HT-29 (cell line): ENCODE measurements at regions not wholly inside any gene's neighbourhood (a gene's known extent, or its start where the extent isn't known, plus 50 kb on each side); places are given as distances from the start of the nearest gene placed in this dataset.

ENCODE experiments used
- DNase-seq: peaks from one replicate; pipeline ENCODE4 v3.0.0-alpha.2; 2015; ENCODE audit warnings: low spot score

DNA sequence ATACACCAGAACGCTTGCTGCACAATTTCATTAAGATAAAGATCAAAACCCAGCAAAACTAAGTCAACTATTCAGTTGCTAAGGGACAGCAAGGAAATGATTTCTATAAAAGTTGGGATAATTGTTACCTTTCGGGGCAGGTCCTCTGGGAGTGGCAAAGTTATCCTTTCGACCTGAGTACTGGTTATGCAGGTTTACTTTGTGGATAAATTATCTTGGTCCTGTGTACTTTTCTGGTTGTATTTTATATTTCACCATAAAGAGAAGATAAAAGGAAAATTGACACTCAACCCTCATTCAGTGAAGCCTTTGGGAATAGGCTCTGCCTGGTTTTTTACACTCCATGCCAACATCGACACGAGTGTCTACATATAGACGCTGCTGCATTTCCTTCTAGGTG lies 146.5 kb downstream of the SYK start:
- no peak for DNase-seq

DNA sequence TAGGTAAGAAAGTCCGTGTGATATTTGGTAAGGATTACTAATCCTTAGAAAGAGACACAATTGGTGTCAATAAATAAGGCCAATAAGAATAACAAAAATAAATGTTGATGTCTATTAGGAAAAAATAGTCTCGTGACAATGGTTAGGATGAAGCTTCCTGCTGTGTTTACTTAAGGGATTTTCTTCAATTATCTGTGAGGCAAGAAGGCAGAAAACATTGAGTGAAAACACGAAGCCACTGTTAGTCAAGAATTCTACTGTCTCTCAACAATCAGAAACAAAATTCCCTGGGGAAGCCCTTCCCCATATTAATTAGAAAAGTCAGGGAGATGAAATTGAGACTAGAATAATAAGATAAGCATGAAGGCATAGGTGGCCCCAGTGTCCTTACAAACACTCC lies 149.0 kb downstream of the SYK start:
- DNase-seq, result no peak

DNA sequence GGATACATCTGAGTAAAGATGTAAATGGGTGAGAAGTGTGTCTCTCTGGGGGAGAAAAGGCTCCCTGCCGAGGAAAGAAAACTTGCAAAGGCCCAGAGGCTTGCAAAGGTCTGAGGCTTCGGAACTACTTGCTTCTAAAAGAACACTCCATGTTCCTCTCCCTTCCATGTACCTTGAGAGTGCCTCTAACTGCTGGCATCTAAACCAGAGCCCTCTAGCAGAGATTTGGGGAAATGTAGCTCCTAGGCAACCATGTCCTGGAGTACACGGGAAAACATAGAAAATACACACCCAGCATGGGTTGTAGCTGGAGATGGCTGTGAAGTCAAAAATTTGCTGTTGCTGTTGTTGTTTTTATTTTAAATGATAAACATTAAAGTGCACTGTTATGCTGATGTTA lies 151.6 kb downstream of the SYK start:
- no peak for DNase-seq

DNA sequence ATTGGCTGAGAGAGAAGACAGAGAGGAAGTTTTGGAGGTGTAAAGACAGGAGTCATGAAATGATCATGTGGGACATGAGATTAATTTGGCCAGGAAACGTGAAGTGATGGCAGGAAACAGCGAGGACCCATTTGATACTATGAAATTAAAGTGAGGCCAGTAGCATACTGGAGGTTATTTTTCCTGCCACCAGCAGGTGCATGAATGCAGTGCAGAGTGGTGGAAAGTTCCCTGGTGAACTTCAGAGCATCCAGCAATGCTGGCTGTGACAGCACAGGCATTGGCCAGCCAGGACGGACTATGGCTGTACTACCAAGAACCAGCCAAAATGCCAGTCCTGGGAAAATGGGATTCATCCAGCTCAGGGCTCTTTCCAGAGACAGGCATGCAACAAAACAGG lies 152.2 kb downstream of the SYK start:
- no peak for DNase-seq

DNA sequence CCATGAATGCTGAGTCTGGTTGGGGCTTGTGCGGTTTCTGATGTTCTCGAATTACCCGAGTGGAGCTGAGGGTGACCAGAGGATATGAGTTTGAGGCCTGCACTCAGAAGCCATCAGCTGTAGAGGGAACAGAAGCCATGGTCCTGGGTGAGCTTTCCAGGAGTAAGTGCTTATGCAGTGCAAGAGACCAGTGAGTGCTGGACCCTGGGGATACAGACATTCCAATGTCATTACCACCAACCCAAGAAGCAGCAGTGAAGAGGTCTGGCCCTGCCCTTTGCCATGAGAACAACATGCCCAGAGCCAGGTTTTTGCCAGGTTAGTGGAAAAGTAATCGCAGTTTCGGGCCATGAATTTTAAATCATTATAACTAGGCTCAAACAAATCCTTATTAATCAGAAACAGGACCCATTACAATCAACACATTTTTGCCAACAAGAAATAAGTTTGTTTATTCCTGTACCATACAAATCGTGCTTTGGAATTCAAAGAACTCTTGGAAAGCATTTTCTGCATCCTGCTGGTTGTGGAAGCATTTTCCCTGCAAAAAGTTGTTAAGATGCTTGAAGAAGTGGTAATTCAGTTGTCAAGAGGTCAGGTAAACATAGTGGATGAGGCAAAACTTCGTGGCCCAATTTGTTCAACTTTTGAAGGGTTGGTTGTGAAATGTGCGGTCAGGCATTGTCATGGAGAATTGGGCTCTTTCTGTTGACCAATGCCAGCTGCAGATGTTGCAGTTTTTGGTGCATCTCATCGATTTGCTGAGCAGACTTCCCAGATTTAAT lies 154.6 kb downstream of the SYK start:
- no peak for DNase-seq

DNA sequence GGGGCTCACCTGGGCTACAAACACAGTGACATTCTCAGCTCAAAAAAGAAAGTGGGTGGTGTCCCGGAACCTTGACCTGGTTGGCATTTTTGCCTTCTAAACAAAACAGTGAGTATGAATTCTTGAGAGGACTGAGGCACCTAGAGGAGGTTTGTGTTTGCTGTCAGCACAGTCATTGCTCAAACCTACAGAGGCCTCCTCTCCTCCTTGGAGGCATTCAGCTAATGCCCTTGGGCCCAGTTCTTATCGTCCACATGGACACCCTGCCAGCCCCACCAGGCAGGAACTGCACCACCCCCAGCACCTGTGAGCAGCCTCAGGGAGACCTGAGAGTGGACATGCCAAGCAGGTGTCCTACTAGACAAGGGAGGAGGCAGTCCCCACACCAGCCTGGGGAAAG lies 156.7 kb downstream of the SYK start:
- DNase-seq, result no peak

DNA sequence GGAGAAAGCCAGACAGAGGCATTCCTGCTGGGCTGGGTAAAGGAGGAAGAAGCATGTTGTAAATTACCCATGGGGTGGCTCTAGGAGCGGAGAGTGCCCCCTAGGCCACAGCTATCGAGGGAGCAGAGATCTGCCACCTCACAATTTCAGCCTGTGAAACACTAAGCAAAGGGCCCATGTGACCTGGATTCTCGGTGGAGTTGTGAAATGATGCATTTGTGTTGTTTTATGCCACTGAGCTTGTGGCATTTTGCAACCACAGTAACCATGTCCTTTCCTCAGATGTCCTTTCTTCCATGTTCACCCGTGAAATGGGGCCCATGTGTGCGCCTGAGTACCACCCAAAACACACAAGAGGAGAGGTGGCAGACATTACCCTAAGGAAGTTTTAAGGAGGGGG lies 159.3 kb downstream of the SYK start:
- no peak for DNase-seq

DNA sequence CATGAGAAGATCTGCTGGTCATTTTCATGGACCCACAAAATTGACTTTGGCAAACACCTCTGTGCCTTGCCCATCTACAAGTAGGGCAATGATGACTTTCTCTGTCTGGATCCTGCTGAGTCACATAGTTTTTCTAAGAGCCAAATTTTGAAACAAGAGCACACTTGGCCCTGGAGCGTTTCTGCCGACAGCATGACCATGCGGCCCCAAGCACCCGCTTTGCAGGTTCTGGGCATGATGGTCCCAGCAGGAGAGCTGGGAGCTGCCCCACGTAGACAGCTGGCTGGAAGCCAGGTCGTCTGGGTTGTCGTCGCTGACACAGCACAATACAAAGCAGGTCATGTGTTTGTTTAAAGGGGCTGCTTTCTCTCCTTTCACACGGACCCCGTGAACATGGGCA lies 159.8 kb downstream of the SYK start:
- DNase-seq, result no peak

DNA sequence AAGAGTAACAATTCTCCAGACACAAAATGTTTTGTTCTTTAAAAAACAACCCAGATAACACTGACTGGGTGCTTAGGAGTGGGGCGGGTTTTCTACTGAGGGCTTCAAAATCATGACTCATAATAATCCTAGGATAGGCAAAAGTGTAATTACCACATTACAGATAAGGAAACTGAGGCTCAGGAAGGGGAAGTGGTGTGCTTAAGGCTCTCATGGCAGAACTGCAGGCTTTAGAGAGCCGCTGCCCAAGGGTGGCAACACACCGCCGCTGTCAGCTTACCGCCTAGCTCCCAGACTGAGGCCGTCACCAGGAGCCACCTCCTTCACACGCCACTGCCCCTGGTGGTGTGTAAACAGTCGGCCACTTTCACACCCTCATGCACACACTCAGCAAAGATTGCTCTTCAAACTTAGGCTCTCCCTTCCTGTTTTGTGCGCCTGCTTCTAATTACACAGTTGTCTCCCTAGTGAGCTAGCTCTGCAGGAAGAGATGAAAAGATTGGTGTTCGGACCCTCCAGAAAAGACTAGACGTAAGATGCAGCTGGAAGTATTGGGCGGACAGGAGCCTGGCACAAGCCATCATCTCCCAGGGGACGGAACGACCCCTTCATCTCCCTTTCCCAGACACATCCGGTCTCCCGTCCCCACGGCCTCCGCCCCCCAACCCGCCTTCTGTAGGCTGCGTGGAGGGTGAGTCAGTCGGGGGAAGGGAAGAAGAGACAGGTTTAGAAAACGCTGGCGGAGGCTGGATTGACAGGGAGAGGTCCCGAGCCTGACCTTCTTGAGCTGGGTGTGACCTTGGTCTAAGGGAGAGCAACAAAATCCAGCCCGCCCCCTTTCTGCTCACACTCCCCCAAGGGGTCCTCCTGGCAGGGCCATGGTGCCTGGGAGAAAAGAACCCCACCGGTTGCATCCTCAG lies 162.7 kb downstream of the SYK start:
- DNase-seq, result peak; percentile 68

DNA sequence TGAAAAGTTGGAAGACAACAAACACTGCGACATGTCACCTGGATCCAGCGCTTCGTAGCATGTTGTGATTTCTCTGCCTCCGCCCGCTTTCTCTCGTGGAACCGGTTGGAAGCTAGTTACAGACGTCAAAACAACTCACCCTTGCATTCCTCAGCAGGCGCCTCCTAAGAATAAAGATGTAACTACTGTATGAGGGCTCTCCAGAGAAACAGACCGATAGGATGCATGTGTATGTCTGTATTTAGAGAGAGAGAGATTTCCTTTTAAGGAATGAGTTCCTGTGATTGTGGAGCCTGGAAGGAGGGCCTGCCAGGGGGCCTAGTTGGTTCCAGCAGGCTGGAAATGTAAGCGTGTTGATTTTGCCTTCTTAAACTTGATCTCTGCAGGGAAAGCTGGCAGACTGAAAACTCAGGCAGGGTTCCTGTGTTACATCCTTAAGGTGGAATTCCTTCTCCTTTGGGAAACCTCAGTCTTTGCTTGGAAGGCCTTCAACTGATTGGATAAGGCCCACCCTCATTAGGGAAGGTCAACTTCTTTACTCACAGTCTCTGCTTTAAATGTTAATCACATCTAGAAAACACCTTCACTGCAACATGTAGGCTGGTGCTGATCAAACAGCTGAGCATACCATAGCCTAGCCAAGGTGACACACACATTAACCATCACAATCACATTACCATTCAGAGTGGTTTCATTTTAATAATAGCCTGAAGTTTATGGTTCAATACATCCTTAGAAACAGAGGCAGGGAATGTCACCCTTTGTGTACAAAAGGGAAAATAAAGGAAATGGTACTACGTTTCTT lies 163.8 kb downstream of the SYK start:
- no peak for DNase-seq

DNA sequence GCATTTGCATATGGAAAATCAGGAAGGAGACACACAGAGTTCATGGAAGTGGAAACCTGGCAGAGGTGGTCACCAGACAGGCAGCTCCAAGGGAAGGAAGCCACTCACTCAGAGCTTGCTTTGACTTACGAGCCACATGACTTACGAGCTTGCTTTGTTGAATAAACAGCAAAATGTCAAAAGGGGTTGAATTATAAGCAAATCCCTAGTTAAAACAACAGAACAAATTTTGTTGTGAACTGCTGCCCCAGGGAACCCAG lies 164.3 kb downstream of the SYK start:
- no peak for DNase-seq

DNA sequence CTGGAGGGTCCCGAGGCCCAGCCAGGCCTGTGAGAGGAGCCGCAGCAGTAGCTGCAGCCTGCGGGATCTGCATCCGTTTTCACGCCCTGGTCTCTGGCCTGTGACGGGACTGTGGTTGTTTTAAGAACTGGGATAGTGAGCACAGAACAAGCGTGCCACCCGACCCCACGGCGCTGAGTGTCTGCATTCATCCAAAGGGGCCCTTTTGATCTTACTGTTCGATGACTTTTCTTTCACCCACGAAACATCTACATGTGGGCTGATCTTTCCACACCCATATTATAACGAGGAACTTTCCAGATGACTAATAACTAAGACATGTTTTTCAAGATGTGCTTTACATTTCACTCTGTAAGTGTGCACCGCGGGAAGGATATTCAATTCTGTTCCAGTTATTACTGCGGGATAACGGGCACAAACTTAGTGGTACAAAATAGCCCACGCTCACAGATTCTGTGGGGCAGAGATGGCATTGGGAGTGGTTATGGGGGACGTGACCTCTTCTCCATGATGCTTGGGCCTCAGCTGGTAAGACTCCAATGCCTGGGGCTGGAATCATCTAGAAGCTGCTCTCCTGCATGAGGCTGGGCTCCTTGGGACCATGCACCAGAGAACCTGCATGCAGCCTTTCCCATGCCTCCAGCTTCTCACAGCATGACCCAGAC lies 165.0 kb downstream of the SYK start:
- no peak for DNase-seq

DNA sequence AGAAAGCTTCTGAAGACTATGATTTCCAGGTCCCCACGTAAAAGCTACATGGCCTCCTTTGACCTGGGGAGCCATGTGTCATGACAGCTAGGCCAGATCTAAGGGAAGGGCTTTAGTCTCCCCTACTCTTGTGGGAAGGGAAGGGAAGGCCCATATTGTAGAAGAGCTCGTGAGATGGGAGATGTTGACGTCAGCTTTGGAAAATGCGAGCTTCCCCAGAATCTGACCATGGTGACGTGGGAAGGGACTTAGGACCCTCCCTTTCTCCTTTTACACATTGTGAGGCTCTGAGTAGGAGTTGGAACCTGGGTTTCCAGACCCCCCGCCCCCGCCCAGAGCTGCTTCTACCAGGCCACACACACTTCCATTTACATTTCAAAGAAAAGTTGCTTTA lies 165.5 kb downstream of the SYK start:
- no peak for DNase-seq

DNA sequence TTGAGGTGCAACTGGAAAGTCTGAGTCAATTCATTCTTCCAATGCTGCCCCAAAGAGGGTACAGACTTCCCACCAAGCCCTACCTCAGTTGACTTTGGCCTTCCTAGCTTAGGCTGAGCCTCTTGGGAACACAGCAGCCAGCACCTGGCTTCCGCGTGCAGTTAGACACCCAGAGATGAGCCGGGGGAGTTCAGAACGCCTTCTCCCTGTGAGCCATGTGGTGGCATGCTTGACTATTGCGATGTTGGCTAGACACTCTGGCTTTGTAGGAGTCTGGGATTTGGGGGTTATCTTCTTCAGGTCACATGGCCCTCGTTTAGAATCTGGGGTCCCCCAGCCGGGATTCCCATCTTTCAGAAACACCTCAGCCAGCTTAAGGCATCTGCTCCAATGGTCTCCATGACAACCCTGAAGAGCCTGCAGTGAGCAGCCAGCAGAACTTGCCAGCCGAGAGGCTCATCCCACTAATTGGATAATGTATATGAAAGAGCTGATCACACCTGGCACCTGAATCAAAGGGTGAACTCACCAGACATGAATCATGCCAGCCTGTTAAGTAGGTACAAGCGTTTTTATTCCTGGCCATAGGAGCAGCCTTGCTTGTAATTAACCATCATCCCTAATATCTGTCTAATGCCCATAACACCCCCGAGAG lies 167.5 kb downstream of the SYK start:
- no peak for DNase-seq

DNA sequence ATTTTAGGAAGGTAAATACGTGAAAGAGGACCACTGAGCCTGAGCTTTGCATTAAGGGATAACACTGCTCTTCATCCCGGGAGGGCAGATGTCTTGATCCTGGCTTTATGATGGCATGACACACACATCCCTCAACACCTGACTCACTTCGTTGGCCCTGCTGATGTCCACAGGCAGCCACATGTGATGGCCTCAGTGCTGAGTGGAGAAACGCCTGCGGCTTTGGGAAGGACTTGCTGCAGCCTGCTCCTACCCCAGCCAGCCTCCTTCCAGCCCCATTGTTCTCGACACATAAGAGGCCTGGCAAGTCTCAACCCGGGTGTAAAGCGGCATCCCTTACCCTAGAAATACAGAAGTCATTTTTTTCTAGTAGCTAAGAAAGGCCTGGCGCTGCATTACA lies 169.0 kb downstream of the SYK start:
- no peak for DNase-seq

DNA sequence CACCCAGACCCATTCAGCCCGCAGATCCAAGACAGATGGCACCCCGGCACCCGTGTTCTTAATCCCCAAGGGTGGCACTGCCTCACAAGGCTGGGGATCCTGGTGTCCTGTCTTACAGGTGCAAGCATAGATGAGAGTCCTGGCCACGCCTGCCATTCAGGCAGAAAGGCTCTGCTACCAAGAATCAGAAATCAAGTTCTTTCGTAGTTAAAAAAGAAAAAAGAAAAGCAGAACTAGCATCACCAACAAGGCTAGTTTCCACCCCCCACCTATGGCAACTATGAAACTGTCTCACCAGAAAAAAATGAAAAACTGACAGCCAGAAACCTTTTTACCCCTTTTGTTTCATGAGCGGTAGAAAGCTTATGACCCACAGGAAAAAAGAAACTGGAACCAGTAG lies 170.4 kb downstream of the SYK start:
- no peak for DNase-seq

DNA sequence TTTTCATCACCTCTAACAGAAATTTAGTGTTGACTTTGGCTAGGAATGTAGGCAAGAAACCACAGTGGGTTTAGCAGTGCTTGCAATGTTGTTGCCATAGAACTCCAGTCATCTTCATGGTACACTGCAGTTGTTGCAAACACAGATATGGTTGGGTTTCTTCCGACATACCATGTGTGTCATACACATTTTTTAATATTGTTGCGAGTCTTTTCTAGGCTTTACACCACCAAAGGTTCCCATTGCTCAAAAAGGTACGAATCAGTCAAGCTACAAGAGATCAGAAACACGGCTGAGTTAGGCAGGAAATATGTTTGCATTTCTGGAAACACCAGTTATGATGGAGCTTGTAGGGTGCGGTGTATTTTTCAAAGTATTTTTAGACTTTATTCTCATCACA lies 172.4 kb downstream of the SYK start:
- no peak for DNase-seq

DNA sequence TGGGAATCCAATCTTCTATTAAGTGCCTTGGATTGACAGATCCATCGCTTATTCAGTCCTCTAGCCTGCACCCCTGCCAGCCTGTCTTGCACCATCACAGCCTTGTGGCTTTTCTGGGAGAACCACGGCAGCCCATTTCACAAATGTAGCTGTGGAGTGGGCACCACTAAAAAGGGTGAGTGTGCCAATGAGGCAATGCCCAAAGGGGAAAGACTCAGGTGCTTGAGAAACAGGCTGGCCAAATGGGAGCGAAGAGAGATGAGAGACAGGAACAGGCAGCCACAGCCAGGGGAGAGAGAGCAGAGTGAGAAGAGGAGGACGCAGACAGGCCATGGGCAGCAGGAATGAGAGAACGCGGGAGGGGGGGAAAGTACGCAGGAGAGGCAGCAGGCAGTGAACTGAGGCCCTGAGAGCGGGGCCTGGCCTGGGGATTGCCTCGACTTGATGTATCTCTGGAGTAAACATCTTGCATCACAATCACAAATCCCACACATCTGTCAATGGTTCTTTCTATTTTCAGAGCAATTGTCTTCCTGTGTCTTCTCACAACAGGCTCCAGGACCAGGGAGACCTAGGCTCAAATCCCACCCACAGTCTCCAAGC lies 173.1 kb downstream of the SYK start:
- DNase-seq, result no peak

DNA sequence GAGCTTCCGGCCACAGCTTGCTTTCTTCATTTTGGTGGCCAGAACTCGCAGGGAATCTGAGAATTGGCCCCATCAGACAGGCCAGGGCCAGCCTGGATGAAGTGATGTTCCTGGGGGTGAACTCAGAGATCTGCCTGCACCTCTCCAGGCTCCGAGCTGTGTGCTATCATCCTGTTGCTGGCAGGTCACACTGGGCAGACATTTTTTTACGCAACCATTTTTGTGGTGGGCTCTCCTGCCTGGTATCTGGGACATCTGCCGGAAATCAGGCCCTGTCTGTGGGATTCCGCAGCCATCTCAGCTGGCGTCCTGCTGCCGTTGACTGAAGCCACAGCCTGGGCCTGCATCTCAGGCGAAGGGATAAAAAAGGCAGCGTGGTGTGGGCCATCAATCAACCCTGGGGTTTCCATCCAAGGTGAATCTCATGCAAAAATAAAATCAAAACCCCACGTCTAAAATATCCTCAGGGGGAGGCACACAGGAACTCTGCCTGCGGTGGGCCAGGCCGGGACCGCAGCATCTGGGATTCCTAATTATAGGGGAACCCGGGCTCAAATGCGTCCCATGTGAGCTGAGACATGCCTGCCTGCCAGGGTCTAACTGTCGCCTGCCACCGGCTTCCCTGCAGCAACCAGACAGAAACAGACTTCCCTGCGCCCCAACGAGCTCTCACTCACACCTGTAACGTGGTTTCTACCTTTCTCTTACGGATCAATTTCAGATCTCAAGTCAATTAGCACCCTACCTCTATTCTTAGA lies 174.3 kb downstream of the SYK start:
- DNase-seq, result no peak

DNA sequence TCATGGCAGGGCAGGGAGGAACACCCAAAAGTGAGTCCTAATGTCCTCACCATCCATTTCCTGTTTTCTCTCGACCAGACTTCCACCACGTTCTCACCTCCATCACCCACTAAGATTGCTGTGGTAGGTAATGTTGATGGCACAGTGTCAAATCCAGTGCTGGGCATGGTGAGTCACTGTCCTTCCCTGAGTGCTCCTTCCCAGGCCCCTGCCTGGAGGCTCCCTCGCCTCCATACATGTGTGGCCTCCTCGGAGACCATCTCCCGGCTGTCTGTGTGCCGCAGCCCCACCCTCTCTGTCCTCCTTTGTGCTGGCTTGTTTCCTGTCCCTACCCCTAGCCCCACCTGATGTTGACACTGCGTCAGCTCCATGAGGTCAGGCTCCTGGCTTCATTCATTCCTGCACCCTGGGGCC lies 177.5 kb downstream of the SYK start:
- DNase-seq, result no peak
